ENCODE measurements at regions not wholly inside any gene's neighbourhood (a gene's known extent, or its start where the extent isn't known, plus 50 kb on each side); places are given as distances from the start of the nearest gene placed in this dataset.

DNA sequence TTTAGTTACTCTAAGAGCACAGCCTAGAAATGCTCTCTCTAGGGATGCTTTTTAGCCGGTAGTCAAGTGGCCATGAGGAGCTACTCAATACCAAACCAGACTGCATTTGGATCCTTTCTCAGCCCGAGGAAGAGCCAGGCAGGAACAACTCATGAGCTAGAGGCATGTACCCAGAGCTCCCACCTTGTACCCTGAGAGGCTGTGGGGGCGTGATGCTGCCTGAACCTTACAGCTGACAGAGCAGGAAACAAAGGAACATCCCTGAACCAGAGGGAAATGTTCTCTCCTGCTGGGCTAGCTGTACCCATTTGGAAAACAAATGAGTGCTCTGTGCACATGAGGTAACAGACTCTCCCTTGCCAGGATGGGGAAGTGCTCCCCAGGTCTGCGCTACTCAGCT, 131.6 kb downstream of the OSR1 start:
- Histone ChIP-seq H3K4me1 (ENCODE audit: control insufficient read depth in 2 of 2, insufficient read depth in 2 of 2, low read length in 2 of 2) (no peaks in the 10 kb centered on the region), H3K27me3 (ENCODE audit: control insufficient read depth in 2 of 2, insufficient read depth in 1 of 2, low read length in 1 of 2) (no peaks in the 10 kb centered on the region), H3K36me3 (ENCODE audit: control insufficient read depth in 2 of 2, insufficient read depth in 2 of 2, low read length in 1 of 2) (no peaks in the 10 kb centered on the region), H3K9me3 (ENCODE audit: control insufficient read depth in 2 of 2, insufficient read depth in 1 of 2, low read length in 1 of 2) (no peaks in the 10 kb centered on the region), H3K4me3 (ENCODE audit: low read length in 2 of 2) (no peak overlapping the region), H3K27ac (ENCODE audit: low read depth in 1 of 2, low read length in 1 of 2) (no peak overlapping the region)
- DNase-seq (ENCODE audit: low read depth in 6 of 9, low spot score in 9 of 9), result no peak
- WGBS, result 89% methylated on average over 4 of the region's 4 CpGs

DNA sequence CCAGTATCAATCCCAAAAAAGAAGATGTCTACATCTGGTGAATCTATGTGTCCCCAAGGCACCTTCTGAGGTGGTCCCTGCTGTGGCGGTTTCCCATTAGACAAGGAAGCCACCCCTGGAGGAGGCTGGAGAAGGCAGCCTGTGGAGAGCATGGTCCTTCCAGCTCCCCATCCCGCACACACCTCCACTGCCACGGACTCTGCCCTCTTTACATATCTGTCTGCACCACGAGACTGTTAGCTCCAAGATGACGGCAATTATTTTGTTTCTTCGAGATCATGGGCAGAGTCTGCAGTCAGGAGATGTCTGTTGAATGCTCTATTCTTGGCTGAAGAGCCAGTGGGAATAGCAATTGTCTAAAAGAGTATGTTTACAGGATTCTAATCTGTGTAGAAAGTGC, 132.0 kb downstream of the OSR1 start:
- whole genome bisulfite sequencing, result 95% methylated on average over 6 of the region's 6 CpGs
- Histone ChIP-seq H3K9me3 (ENCODE audit: control insufficient read depth in 2 of 2, insufficient read depth in 1 of 2, low read length in 1 of 2) (no peaks in the 10 kb centered on the region), H3K36me3 (ENCODE audit: control insufficient read depth in 2 of 2, insufficient read depth in 2 of 2, low read length in 1 of 2) (no peaks in the 10 kb centered on the region), H3K27ac (ENCODE audit: low read depth in 1 of 2, low read length in 1 of 2) (no peak overlapping the region), H3K4me1 (ENCODE audit: control insufficient read depth in 2 of 2, insufficient read depth in 2 of 2, low read length in 2 of 2) (no peaks in the 10 kb centered on the region), H3K27me3 (ENCODE audit: control insufficient read depth in 2 of 2, insufficient read depth in 1 of 2, low read length in 1 of 2) (no peaks in the 10 kb centered on the region), H3K4me3 (ENCODE audit: low read length in 2 of 2) (no peak overlapping the region)
- no peak for DNase-seq (ENCODE audit: low read depth in 6 of 9, low spot score in 9 of 9)

DNA sequence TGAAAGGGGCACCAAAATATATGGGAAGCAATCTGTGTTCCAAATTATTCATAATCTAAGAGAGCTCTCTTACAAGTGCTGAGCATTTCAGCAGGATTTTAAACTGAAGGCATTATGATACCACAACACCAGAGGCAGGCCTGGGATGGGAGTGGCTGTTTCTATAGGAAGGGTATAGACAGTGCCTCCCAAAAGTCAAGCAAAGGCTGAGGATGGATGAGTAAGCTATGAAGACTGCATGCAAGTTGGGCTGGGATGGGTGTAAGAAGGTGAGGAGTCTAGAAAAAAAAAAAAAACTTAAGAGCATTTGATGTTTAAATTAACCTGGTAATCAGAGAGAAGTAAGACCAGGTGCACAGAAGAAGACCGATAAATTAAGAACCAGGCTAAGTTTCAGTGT, 132.5 kb downstream of the OSR1 start:
- Histone ChIP-seq H3K4me1 (ENCODE audit: control insufficient read depth in 2 of 2, insufficient read depth in 2 of 2, low read length in 2 of 2) (no peaks in the 10 kb centered on the region), H3K4me3 (ENCODE audit: low read length in 2 of 2) (no peak overlapping the region), H3K9me3 (ENCODE audit: control insufficient read depth in 2 of 2, insufficient read depth in 1 of 2, low read length in 1 of 2) (no peaks in the 10 kb centered on the region), H3K27me3 (ENCODE audit: control insufficient read depth in 2 of 2, insufficient read depth in 1 of 2, low read length in 1 of 2) (no peaks in the 10 kb centered on the region), H3K36me3 (ENCODE audit: control insufficient read depth in 2 of 2, insufficient read depth in 2 of 2, low read length in 1 of 2) (no peaks in the 10 kb centered on the region), H3K27ac (ENCODE audit: low read depth in 1 of 2, low read length in 1 of 2) (no peak overlapping the region)
- no peak for DNase-seq (ENCODE audit: low read depth in 6 of 9, low spot score in 9 of 9)
- 98% methylated on average over 1 of the region's 1 CpG for WGBS

GRCh38 chr2:19225126-19225525, 133.3 kb downstream of the OSR1 start:
- Histone ChIP-seq H3K9me3 (ENCODE audit: control insufficient read depth in 2 of 2, insufficient read depth in 1 of 2, low read length in 1 of 2) (no peaks in the 10 kb centered on the region), H3K36me3 (ENCODE audit: control insufficient read depth in 2 of 2, insufficient read depth in 2 of 2, low read length in 1 of 2) (no peaks in the 10 kb centered on the region), H3K27ac (ENCODE audit: low read depth in 1 of 2, low read length in 1 of 2) (no peak overlapping the region), H3K4me3 (ENCODE audit: low read length in 2 of 2) (no peak overlapping the region), H3K27me3 (ENCODE audit: control insufficient read depth in 2 of 2, insufficient read depth in 1 of 2, low read length in 1 of 2) (no peaks in the 10 kb centered on the region), H3K4me1 (ENCODE audit: control insufficient read depth in 2 of 2, insufficient read depth in 2 of 2, low read length in 2 of 2) (no peaks in the 10 kb centered on the region)
- DNase-seq (ENCODE audit: low read depth in 6 of 9, low spot score in 9 of 9), result no peak

DNA sequence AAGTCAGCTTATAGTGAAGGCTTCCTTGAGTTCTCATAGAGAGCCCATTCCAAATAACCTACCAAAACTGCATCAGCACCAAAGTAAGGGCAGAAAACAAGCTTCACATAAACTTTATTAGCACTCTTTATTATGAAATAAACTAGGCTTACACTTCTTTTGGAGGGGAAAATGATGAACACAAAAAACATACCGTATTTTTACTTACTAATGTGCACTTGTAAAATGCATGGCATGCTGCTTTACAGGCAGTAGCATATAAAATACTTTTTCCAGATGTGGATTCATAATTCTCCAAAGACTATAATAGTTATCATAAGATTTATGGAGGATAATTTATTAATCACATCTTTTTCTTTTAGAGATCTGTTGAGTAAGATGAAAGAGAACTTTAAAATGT, 133.9 kb downstream of the OSR1 start:
- 87% methylated on average over 1 of the region's 1 CpG for WGBS

DNA sequence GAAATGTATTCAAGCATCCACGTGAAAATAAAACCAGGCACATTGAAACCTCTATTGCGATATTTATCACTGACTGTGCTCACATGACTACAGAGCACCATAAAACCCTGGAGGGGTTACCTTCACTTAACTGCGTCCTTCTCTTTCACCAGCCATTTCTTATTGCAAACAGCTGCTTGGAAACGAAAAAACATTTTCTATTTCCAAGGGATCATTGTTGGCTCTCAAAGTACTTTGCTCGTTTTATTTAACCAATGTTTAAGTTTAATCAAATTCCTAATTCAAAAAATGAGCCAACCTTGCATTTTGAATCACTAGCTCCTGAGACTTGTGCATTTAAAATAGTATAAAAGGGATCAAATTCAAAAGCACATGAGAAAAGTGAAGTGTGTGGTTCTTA, 134.4 kb downstream of the OSR1 start:
- no peaks in the 10 kb centered on the region for H3K4me1 ChIP-seq (ENCODE audit: control insufficient read depth in 2 of 2, insufficient read depth in 2 of 2, low read length in 2 of 2)
- H3K27ac ChIP-seq (ENCODE audit: low read depth in 1 of 2, low read length in 1 of 2), result no peak overlapping the region
- no peaks in the 10 kb centered on the region for H3K9me3 ChIP-seq (ENCODE audit: control insufficient read depth in 2 of 2, insufficient read depth in 1 of 2, low read length in 1 of 2)
- DNase-seq (ENCODE audit: low read depth in 6 of 9, low spot score in 9 of 9), result no peak
- H3K27me3 ChIP-seq (ENCODE audit: control insufficient read depth in 2 of 2, insufficient read depth in 1 of 2, low read length in 1 of 2), result no peaks in the 10 kb centered on the region
- WGBS, result 88% methylated on average over 5 of the region's 5 CpGs
- no peak overlapping the region for H3K4me3 ChIP-seq (ENCODE audit: low read length in 2 of 2)
- H3K36me3 ChIP-seq (ENCODE audit: control insufficient read depth in 2 of 2, insufficient read depth in 2 of 2, low read length in 1 of 2), result no peaks in the 10 kb centered on the region

More for the DNA sequence above, 133.9 kb downstream of the OSR1 start:
- Histone ChIP-seq H3K4me1 (ENCODE audit: control insufficient read depth in 2 of 2, insufficient read depth in 2 of 2, low read length in 2 of 2) (no peaks in the 10 kb centered on the region), H3K27ac (ENCODE audit: low read depth in 1 of 2, low read length in 1 of 2) (no peak overlapping the region), H3K9me3 (ENCODE audit: control insufficient read depth in 2 of 2, insufficient read depth in 1 of 2, low read length in 1 of 2) (no peaks in the 10 kb centered on the region), H3K36me3 (ENCODE audit: control insufficient read depth in 2 of 2, insufficient read depth in 2 of 2, low read length in 1 of 2) (no peaks in the 10 kb centered on the region), H3K27me3 (ENCODE audit: control insufficient read depth in 2 of 2, insufficient read depth in 1 of 2, low read length in 1 of 2) (no peaks in the 10 kb centered on the region), H3K4me3 (ENCODE audit: low read length in 2 of 2) (no peak overlapping the region)
- DNase-seq (ENCODE audit: low read depth in 6 of 9, low spot score in 9 of 9), result no peak

DNA sequence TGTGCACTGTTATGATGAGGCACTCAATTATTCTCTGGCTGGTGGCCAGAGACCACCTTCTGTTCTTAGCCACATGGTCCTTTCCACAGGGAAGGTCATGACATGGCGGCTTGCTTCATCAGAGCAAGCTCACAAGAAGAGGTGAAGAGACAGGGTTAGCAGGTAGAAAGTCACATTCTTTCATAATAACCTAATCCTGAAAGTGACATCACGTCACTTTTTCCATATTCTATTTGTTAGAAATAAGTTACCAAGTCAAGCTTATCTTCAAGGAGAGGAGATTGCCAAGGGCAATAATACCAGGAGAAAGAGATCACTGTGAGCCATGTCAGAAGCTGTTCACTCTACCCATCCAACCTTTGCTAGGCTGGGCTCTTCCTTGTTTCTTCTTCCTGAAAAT, 139.4 kb downstream of the OSR1 start:
- no peak overlapping the region for H3K4me3 ChIP-seq (ENCODE audit: low read length in 2 of 2)
- WGBS, result 96% methylated on average over 2 of the region's 2 CpGs
- no peaks in the 10 kb centered on the region for H3K36me3 ChIP-seq (ENCODE audit: control insufficient read depth in 2 of 2, insufficient read depth in 2 of 2, low read length in 1 of 2)
- H3K27me3 ChIP-seq (ENCODE audit: control insufficient read depth in 2 of 2, insufficient read depth in 1 of 2, low read length in 1 of 2), result no peaks in the 10 kb centered on the region
- H3K27ac ChIP-seq (ENCODE audit: low read depth in 1 of 2, low read length in 1 of 2), result no peak overlapping the region
- no peaks in the 10 kb centered on the region for H3K4me1 ChIP-seq (ENCODE audit: control insufficient read depth in 2 of 2, insufficient read depth in 2 of 2, low read length in 2 of 2)
- no peaks in the 10 kb centered on the region for H3K9me3 ChIP-seq (ENCODE audit: control insufficient read depth in 2 of 2, insufficient read depth in 1 of 2, low read length in 1 of 2)
- no peak for DNase-seq (ENCODE audit: low read depth in 6 of 9, low spot score in 9 of 9)

DNA sequence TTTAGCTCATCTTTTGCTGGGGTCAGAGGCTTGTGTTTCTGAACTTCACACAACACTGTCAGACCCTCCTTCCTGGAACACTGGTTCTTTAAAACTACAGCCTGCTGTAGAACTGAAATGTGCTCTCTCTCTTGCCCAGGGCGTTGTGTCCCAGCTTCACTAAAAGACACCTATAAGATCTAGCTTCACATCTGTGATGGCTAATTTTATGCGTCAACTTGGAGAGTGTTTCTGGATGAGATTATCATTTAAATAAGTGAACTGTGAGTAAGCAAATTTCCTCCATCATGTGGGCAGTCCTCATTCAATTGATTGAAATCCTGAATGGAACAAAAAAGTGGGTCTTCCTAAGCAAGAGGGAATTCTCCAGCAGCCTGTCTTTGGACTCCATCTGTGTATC, 140.3 kb downstream of the OSR1 start:
- Histone ChIP-seq H3K9me3 (ENCODE audit: control insufficient read depth in 2 of 2, insufficient read depth in 1 of 2, low read length in 1 of 2) (no peaks in the 10 kb centered on the region), H3K4me3 (ENCODE audit: low read length in 2 of 2) (no peak overlapping the region), H3K27me3 (ENCODE audit: control insufficient read depth in 2 of 2, insufficient read depth in 1 of 2, low read length in 1 of 2) (no peaks in the 10 kb centered on the region), H3K4me1 (ENCODE audit: control insufficient read depth in 2 of 2, insufficient read depth in 2 of 2, low read length in 2 of 2) (no peaks in the 10 kb centered on the region), H3K36me3 (ENCODE audit: control insufficient read depth in 2 of 2, insufficient read depth in 2 of 2, low read length in 1 of 2) (no peaks in the 10 kb centered on the region), H3K27ac (ENCODE audit: low read depth in 1 of 2, low read length in 1 of 2) (no peak overlapping the region)
- DNase-seq (ENCODE audit: low read depth in 6 of 9, low spot score in 9 of 9), result no peak
- WGBS, result 88% methylated on average over 2 of the region's 2 CpGs

- Histone ChIP-seq H3K27ac (ENCODE audit: low read depth in 1 of 2, low read length in 1 of 2) (no peak overlapping the region), H3K4me1 (ENCODE audit: control insufficient read depth in 2 of 2, insufficient read depth in 2 of 2, low read length in 2 of 2) (no peaks in the 10 kb centered on the region), H3K27me3 (ENCODE audit: control insufficient read depth in 2 of 2, insufficient read depth in 1 of 2, low read length in 1 of 2) (no peaks in the 10 kb centered on the region), H3K9me3 (ENCODE audit: control insufficient read depth in 2 of 2, insufficient read depth in 1 of 2, low read length in 1 of 2) (no peaks in the 10 kb centered on the region), H3K36me3 (ENCODE audit: control insufficient read depth in 2 of 2, insufficient read depth in 2 of 2, low read length in 1 of 2) (no peaks in the 10 kb centered on the region), H3K4me3 (ENCODE audit: low read length in 2 of 2) (no peak overlapping the region)
- no peak for DNase-seq (ENCODE audit: low read depth in 6 of 9, low spot score in 9 of 9)
- WGBS, result 94% methylated on average over 2 of the region's 2 CpGs
Observed at GRCh38 chr2:19216676-19217602, 141.5 kb downstream of the OSR1 start.
